H9 (cell line): ENCODE measurements at regions not wholly inside any gene's neighbourhood (a gene's known extent, or its start where the extent isn't known, plus 50 kb on each side); places are given as distances from the start of the nearest gene placed in this dataset.

Experiments
- DNase-seq: peaks from one replicate; pipeline ENCODE4 v3.0.0-alpha.2; 2017
- H2AFZ ChIP-seq: one replicate; pipeline ENCODE4 v1.6.1; 2013; ENCODE audit warnings: mild to moderate bottlenecking, low read length, control low read depth, moderate library complexity
- H2AK5ac ChIP-seq: 2 replicates; pipeline ENCODE4 v1.6.1; 2013; ENCODE audit warnings: low read length, control low read depth, mixed read lengths; ENCODE audit not compliant: insufficient read length
- H2BK120ac ChIP-seq: one replicate; pipeline ENCODE4 v1.6.1; 2013; ENCODE audit warnings: low read depth, mild to moderate bottlenecking, low read length, control low read depth, inconsistent platforms; ENCODE audit not compliant: poor library complexity, severe bottlenecking
- H2BK12ac ChIP-seq: 2 replicates; pipeline ENCODE4 v1.6.1; 2013; ENCODE audit warnings: low read length, control low read depth, mixed read lengths, low read depth; ENCODE audit not compliant: insufficient read length
- H2BK15ac ChIP-seq: 2 replicates; pipeline ENCODE4 v1.6.1; 2013; ENCODE audit warnings: low read depth, low read length, control low read depth
- H2BK20ac ChIP-seq: one replicate; pipeline ENCODE4 v1.6.1; 2013; ENCODE audit warnings: low read depth, mild to moderate bottlenecking, low read length, control low read depth, inconsistent platforms; ENCODE audit not compliant: poor library complexity, severe bottlenecking
- H2BK5ac ChIP-seq: 2 replicates; pipeline ENCODE4 v1.6.1; 2013; ENCODE audit warnings: low read length, control low read depth, mixed read lengths; ENCODE audit not compliant: insufficient read length
- H3K14ac ChIP-seq: 2 replicates; pipeline ENCODE4 v1.6.1; 2013; ENCODE audit warnings: low read length, control low read depth; ENCODE audit not compliant: insufficient read depth
- H3K18ac ChIP-seq: 2 replicates; pipeline ENCODE4 v1.6.1; 2013; ENCODE audit warnings: low read depth, mild to moderate bottlenecking, mixed read lengths, low read length, control low read depth; ENCODE audit not compliant: insufficient read length
- H3K23ac ChIP-seq: 2 replicates; pipeline ENCODE4 v1.6.1; 2013; ENCODE audit warnings: low read length, control low read depth, mixed read lengths, low read depth; ENCODE audit not compliant: insufficient read length
- H3K23me2 ChIP-seq: 2 replicates; pipeline ENCODE4 v1.6.1; 2013; ENCODE audit warnings: low read depth, mild to moderate bottlenecking, mixed read lengths, low read length, control low read depth; ENCODE audit not compliant: insufficient read length, poor library complexity, severe bottlenecking
- H3K27ac ChIP-seq: 2 replicates; pipeline ENCODE4 v1.5.1; 2013; ENCODE audit warnings: low read length, control low read depth, mixed read lengths, low read depth; ENCODE audit not compliant: insufficient read length
- H3K27me3 ChIP-seq: 2 replicates; pipeline ENCODE4 v1.6.1; 2013; ENCODE audit warnings: low read length, control low read depth, inconsistent platforms; ENCODE audit not compliant: insufficient read depth
- H3K4ac ChIP-seq: 2 replicates; pipeline ENCODE4 v1.6.1; 2013; ENCODE audit warnings: low read depth, mild to moderate bottlenecking, control low read depth, inconsistent platforms, low read length, moderate library complexity
- H3K4me1 ChIP-seq: 2 replicates; pipeline ENCODE4 v1.6.1; 2013; ENCODE audit warnings: low read length, control low read depth, inconsistent platforms; ENCODE audit not compliant: insufficient read depth
- H3K4me2 ChIP-seq: 2 replicates; pipeline ENCODE4 v1.6.1; 2013; ENCODE audit warnings: low read length, control low read depth, mixed read lengths; ENCODE audit not compliant: insufficient read length, insufficient read depth
- H3K56ac ChIP-seq: 2 replicates; pipeline ENCODE4 v1.6.1; 2013; ENCODE audit warnings: low read depth, mild to moderate bottlenecking, mixed read lengths, low read length, control low read depth; ENCODE audit not compliant: insufficient read length
- H3K79me1 ChIP-seq: 2 replicates; pipeline ENCODE4 v1.6.1; 2013; ENCODE audit warnings: low read depth, mild to moderate bottlenecking, moderate library complexity, low read length, control low read depth, inconsistent platforms; ENCODE audit not compliant: insufficient read depth, poor library complexity, severe bottlenecking
- H3K79me2 ChIP-seq: 2 replicates; pipeline ENCODE4 v1.6.1; 2013; ENCODE audit warnings: low read length, control low read depth, inconsistent platforms; ENCODE audit not compliant: insufficient read depth
- H3K9ac ChIP-seq: 2 replicates; pipeline ENCODE4 v1.6.1; 2013; ENCODE audit warnings: low read length, control low read depth, mixed read lengths; ENCODE audit not compliant: insufficient read length; ENCODE audit errors: extremely low read depth
- H3K9me3 ChIP-seq: one replicate; pipeline ENCODE4 v1.6.1; 2013; ENCODE audit warnings: low read depth, low read length, inconsistent platforms; ENCODE audit not compliant: control insufficient read depth
- H3T11ph ChIP-seq: one replicate; pipeline ENCODE4 v1.6.1; 2013; ENCODE audit warnings: mild to moderate bottlenecking, low read length, control low read depth, inconsistent platforms
- H4K20me1 ChIP-seq: one replicate; pipeline ENCODE4 v1.6.1; 2013; ENCODE audit not compliant: control insufficient read depth, insufficient read length, insufficient read depth
- H4K5ac ChIP-seq: 2 replicates; pipeline ENCODE4 v1.6.1; 2013; ENCODE audit warnings: low read depth, mild to moderate bottlenecking, mixed read lengths, low read length, control low read depth; ENCODE audit not compliant: insufficient read length
- H4K8ac ChIP-seq: replicated peaks from 2 replicates; pipeline ENCODE4 v1.6.1; 2013; ENCODE audit warnings: low read length, control low read depth, mixed read lengths, low read depth; ENCODE audit not compliant: insufficient read length
- H4K91ac ChIP-seq: 2 replicates; pipeline ENCODE4 v1.6.1; 2013; ENCODE audit warnings: low read depth, mild to moderate bottlenecking, moderate library complexity, mixed read lengths, low read length, control low read depth; ENCODE audit not compliant: insufficient read length
- H3K27ac Mint-ChIP-seq, 3 experiments: 2 replicates in 2 of 3; 3 replicates in 1 of 3; pipeline ENCODE4 v1.8.0; 2020 to 2021; ENCODE audit warnings: mixed read lengths in 3 of 3, mild to moderate bottlenecking in 1 of 3, moderate library complexity in 1 of 3
- H3K27me3 Mint-ChIP-seq: 2 replicates; pipeline ENCODE4 v1.8.0; 2021; ENCODE audit warnings: low read depth, mild to moderate bottlenecking, moderate library complexity, mixed read lengths
- H3K36me3 Mint-ChIP-seq, 3 experiments: 2 replicates in 2 of 3; 3 replicates in 1 of 3; pipeline ENCODE4 v1.8.0; 2020 to 2021; ENCODE audit warnings: low read depth in 3 of 3, mixed read lengths in 3 of 3; ENCODE audit not compliant: insufficient read depth in 1 of 3
- H3K4me1 Mint-ChIP-seq, 2 experiments: 2 replicates each; pipeline ENCODE4 v1.8.0; 2020; ENCODE audit warnings: mixed read lengths in 2 of 2
- H3K4me3 Mint-ChIP-seq, 2 experiments: 2 replicates in 1 of 2; 3 replicates in 1 of 2; pipeline ENCODE4 v1.8.0; 2020 to 2021; ENCODE audit warnings: mild to moderate bottlenecking in 2 of 2, mixed read lengths in 2 of 2, moderate library complexity in 1 of 2
- H3K9me3 Mint-ChIP-seq, 2 experiments: 2 replicates in 1 of 2; 3 replicates in 1 of 2; pipeline ENCODE4 v1.8.0; 2020; ENCODE audit warnings: mild to moderate bottlenecking in 2 of 2, mixed read lengths in 2 of 2, moderate library complexity in 1 of 2
- WGBS: extraction: QIAGEN DNeasy Blood & Tissue Kit; methylation state at CpG from one replicate; pipeline ENCODE4 v1.1.7; 2013; ENCODE audit warnings: missing lambda C conversion rate, low lambda C conversion rate, mixed read lengths; ENCODE audit not compliant: insufficient read length; ENCODE audit errors: extremely low coverage; 5-methylcytosine and 5-hydroxymethylcytosine counted together
- TF ChIP-seq, protein P1 (sequence below): fragments of 200-600 bp; sonication (generic); conservative IDR thresholded peaks from 3 replicates; pipeline ENCODE4 v1.8.0; 2021; ENCODE audit warnings: antibody characterized with exemption, mild to moderate bottlenecking

DNA sequence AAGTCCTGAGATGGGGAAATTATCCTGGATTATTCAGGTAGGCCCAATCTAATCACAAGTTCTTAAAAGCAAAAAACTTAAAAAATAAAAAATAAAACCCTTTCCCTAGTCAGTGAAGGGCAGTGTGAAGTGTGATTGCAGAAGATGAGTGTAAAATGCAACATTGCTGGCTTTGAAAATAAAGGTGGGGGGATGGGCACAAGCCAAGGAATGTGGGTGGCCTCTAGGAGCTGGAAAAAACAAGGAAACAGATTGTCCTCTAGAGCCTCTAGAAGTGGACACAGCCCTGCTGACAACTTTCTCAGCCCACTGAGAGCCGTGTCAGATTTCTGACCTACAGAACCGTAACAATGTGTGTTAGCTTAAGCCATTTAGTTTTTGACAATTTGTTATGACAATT is 184.3 kb upstream of the HNRNPA3 start:
- H3K4me2 ChIP-seq: no peak overlapping the region
- TF ChIP-seq, protein P1, sequence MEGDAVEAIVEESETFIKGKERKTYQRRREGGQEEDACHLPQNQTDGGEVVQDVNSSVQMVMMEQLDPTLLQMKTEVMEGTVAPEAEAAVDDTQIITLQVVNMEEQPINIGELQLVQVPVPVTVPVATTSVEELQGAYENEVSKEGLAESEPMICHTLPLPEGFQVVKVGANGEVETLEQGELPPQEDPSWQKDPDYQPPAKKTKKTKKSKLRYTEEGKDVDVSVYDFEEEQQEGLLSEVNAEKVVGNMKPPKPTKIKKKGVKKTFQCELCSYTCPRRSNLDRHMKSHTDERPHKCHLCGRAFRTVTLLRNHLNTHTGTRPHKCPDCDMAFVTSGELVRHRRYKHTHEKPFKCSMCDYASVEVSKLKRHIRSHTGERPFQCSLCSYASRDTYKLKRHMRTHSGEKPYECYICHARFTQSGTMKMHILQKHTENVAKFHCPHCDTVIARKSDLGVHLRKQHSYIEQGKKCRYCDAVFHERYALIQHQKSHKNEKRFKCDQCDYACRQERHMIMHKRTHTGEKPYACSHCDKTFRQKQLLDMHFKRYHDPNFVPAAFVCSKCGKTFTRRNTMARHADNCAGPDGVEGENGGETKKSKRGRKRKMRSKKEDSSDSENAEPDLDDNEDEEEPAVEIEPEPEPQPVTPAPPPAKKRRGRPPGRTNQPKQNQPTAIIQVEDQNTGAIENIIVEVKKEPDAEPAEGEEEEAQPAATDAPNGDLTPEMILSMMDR: no peak
- no peak overlapping the region for H4K91ac ChIP-seq
- no peak overlapping the region for H3K23ac ChIP-seq
- H3K14ac ChIP-seq: no peak overlapping the region
- no peaks in the 10 kb centered on the region for H3K9me3 ChIP-seq
- H3K9me3 Mint-ChIP-seq: no peaks in the 10 kb centered on the region
- H3T11ph ChIP-seq: no peak overlapping the region
- H4K8ac ChIP-seq: no peak overlapping the region
- no peak overlapping the region for H3K9ac ChIP-seq
- no peak overlapping the region for H2BK120ac ChIP-seq
- H2BK12ac ChIP-seq: no peak overlapping the region
- H3K23me2 ChIP-seq: no peaks in the 10 kb centered on the region
- no peak overlapping the region for H3K27ac ChIP-seq
- peaks cover 2% of the 10 kb centered on the region; the same call in 1 of the 2 replicates for H3K4me1 ChIP-seq
- no peak overlapping the region for H2AK5ac ChIP-seq
- H3K27me3 ChIP-seq: no peaks in the 10 kb centered on the region
- no peak overlapping the region for H2BK20ac ChIP-seq
- no peak overlapping the region for H2BK5ac ChIP-seq
- no CpG with 5 or more reads among the region's 2 CpGs for WGBS
- H3K27ac Mint-ChIP-seq: no peak overlapping the region
- H3K4me1 Mint-ChIP-seq: peaks cover 0 to 6% of the 10 kb centered on the region in 2 experiments; a peak in 1 of 4 replicates
- H3K4me3 Mint-ChIP-seq: no peak overlapping the region
- H3K56ac ChIP-seq: no peak overlapping the region
- H3K27me3 Mint-ChIP-seq: no peaks in the 10 kb centered on the region
- no peaks in the 10 kb centered on the region for H3K36me3 Mint-ChIP-seq
- H3K79me1 ChIP-seq: no peaks in the 10 kb centered on the region
- no peaks in the 10 kb centered on the region for H3K79me2 ChIP-seq
- no peak for DNase-seq
- H3K18ac ChIP-seq: no peak overlapping the region
- no peak overlapping the region for H4K5ac ChIP-seq
- H2AFZ ChIP-seq: peak overlapping the region; percentile 52
- no peak overlapping the region for H2BK15ac ChIP-seq
- no peak overlapping the region for H3K4ac ChIP-seq
- H4K20me1 ChIP-seq: no peaks in the 10 kb centered on the region
